22Rv1 (cell line): ENCODE measurements at regions not wholly inside any gene's neighbourhood (a gene's known extent, or its start where the extent isn't known, plus 50 kb on each side); places are given as distances from the start of the nearest gene placed in this dataset.

ENCODE experiments used
- CTCF ChIP-seq: fragments of 450-650 bp; IDR thresholded peaks from 2 replicates; pipeline ENCODE4 v1.5.1; 2017; ENCODE audit warnings: mild to moderate bottlenecking
- ZFX ChIP-seq: fragments of 450-650 bp; IDR thresholded peaks from 2 replicates; pipeline ENCODE4 v1.6.1; 2017; ENCODE audit warnings: antibody characterized with exemption, borderline replicate concordance

GRCh38 chr16:5309946-5310611 is 212.5 kb upstream of the EEF2KMT start:
- TF ChIP-seq CTCF (no peak), ZFX (no peak)
